Adrenal gland (tissue), 5 donors: ENCODE measurements at regions not wholly inside any gene's neighbourhood (a gene's known extent, or its start where the extent isn't known, plus 50 kb on each side); places are given as distances from the start of the nearest gene placed in this dataset.

ENCODE experiments used
- POLR2A ChIP-seq, 2 donors: fragments of 450-650 bp; IDR thresholded peaks; one replicate each; pipeline ENCODE4 v1.6.1; 2017; ENCODE audit warnings: antibody characterized with exemption in 2 of 2, mild to moderate bottlenecking in 2 of 2, moderate library complexity in 1 of 2
- TF ChIP-seq, protein P1 (sequence below), 6 experiments: fragments of 450-650 bp in 4 of 6; fragments of 200-600 bp in 2 of 6; sonication (generic) in 1 of 6; IDR thresholded peaks; 1 replicate in 5 of 6; 2 replicates in 1 of 6; pipeline versions ENCODE4 v1.5.1 to v1.8.0; 2016 to 2021; ENCODE audit warnings: antibody characterized with exemption in 6 of 6, mild to moderate bottlenecking in 2 of 6, moderate library complexity in 1 of 6
- donor health status: DM: no; HTN: no; CAD: no.

GRCh38 chr4:128751354-128751753, 58.1 kb upstream of the JADE1 start:
- TF ChIP-seq, protein P1, sequence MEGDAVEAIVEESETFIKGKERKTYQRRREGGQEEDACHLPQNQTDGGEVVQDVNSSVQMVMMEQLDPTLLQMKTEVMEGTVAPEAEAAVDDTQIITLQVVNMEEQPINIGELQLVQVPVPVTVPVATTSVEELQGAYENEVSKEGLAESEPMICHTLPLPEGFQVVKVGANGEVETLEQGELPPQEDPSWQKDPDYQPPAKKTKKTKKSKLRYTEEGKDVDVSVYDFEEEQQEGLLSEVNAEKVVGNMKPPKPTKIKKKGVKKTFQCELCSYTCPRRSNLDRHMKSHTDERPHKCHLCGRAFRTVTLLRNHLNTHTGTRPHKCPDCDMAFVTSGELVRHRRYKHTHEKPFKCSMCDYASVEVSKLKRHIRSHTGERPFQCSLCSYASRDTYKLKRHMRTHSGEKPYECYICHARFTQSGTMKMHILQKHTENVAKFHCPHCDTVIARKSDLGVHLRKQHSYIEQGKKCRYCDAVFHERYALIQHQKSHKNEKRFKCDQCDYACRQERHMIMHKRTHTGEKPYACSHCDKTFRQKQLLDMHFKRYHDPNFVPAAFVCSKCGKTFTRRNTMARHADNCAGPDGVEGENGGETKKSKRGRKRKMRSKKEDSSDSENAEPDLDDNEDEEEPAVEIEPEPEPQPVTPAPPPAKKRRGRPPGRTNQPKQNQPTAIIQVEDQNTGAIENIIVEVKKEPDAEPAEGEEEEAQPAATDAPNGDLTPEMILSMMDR (IDR thresholded peaks at IDR 0.05): no peak
- no peak for TF ChIP-seq POLR2A (IDR thresholded peaks at IDR 0.05)
